Suprapubic skin (tissue), 4 donors: ENCODE measurements at regions not wholly inside any gene's neighbourhood (a gene's known extent, or its start where the extent isn't known, plus 50 kb on each side); places are given as distances from the start of the nearest gene placed in this dataset.

Experiments used
- CTCF ChIP-seq, 2 donors: fragments of 200-600 bp in 1 of 2; fragments of 450-650 bp in 1 of 2; sonication (generic) in 1 of 2; IDR thresholded peaks; one replicate each; pipeline ENCODE4 v1.5.1; 2016 to 2019; ENCODE audit warnings: antibody characterized with exemption in 2 of 2, mild to moderate bottlenecking in 1 of 2, moderate library complexity in 1 of 2
- EP300 ChIP-seq: sonication (generic); formaldehyde crosslinking; IDR thresholded peaks from one replicate; pipeline ENCODE4 v1.6.1; 2017; ENCODE audit warnings: antibody characterized with exemption
- POLR2A ChIP-seq, 2 donors: fragments of 450-650 bp; IDR thresholded peaks; one replicate each; pipeline ENCODE4 v1.6.1; 2017; ENCODE audit warnings: antibody characterized with exemption in 2 of 2, mild to moderate bottlenecking in 2 of 2, moderate library complexity in 2 of 2
- POLR2AphosphoS5 ChIP-seq, 3 donors: sonication (generic); formaldehyde crosslinking; IDR thresholded peaks; one replicate each; pipeline ENCODE4 v1.6.1; 2017; ENCODE audit warnings: antibody characterized with exemption in 3 of 3

GRCh38 chr5:42924686-42925085 is 113.0 kb upstream of the SELENOP start:
- TF ChIP-seq EP300 (no peak), CTCF (IDR thresholded peaks at IDR 0.05) (no peak), POLR2AphosphoS5 (IDR thresholded peaks at IDR 0.05) (no peak), POLR2A (IDR thresholded peaks at IDR 0.05) (no peak)
